Hepatocyte (in vitro differentiated cells): ENCODE measurements at regions not wholly inside any gene's neighbourhood (a gene's known extent, or its start where the extent isn't known, plus 50 kb on each side); places are given as distances from the start of the nearest gene placed in this dataset.

Experiments
- DNase-seq: peaks from one replicate; pipeline ENCODE4 v3.0.0-alpha.2; 2016; ENCODE audit warnings: low spot score
- H2AFZ ChIP-seq: fragments of 200-600 bp; sonication (generic); 2 replicates; pipeline ENCODE4 v1.6.0; 2016; ENCODE audit warnings: antibody characterized with exemption, mild to moderate bottlenecking
- H3K27ac ChIP-seq: fragments of 200-600 bp; sonication (generic); 2 replicates; pipeline ENCODE4 v1.5.1; 2016; ENCODE audit warnings: mild to moderate bottlenecking
- H3K27me3 ChIP-seq: fragments of 200-600 bp; sonication (generic); 2 replicates; pipeline ENCODE4 v1.6.1; 2016
- H3K36me3 ChIP-seq: fragments of 200-600 bp; sonication (generic); replicated peaks from 2 replicates; pipeline ENCODE4 v1.5.1; 2016; ENCODE audit warnings: low read depth; ENCODE audit not compliant: insufficient read depth
- H3K4me1 ChIP-seq: fragments of 200-600 bp; sonication (generic); 2 replicates; pipeline ENCODE4 v1.5.1; 2016; ENCODE audit warnings: mild to moderate bottlenecking, moderate library complexity; ENCODE audit not compliant: insufficient read depth
- H3K4me2 ChIP-seq: fragments of 200-600 bp; sonication (generic); 2 replicates; pipeline ENCODE4 v1.6.0; 2016
- H3K4me3 ChIP-seq: fragments of 200-600 bp; sonication (generic); 2 replicates; pipeline ENCODE4 v1.5.1; 2016; ENCODE audit warnings: mild to moderate bottlenecking
- H3K79me2 ChIP-seq: fragments of 200-600 bp; sonication (generic); 2 replicates; pipeline ENCODE4 v1.6.0; 2017; ENCODE audit warnings: mild to moderate bottlenecking
- H3K9me2 ChIP-seq: fragments of 200-600 bp; sonication (generic); replicated peaks from 2 replicates; pipeline ENCODE4 v1.6.0; 2017; ENCODE audit warnings: mild to moderate bottlenecking; ENCODE audit not compliant: insufficient read depth
- H3K9me3 ChIP-seq: fragments of 200-600 bp; sonication (generic); 2 replicates; pipeline ENCODE4 v1.5.1; 2016; ENCODE audit warnings: low read depth, mild to moderate bottlenecking
- H4K20me1 ChIP-seq: fragments of 200-600 bp; sonication (generic); 2 replicates; pipeline ENCODE4 v1.6.0; 2016; ENCODE audit warnings: mild to moderate bottlenecking; ENCODE audit not compliant: insufficient read depth, poor library complexity, severe bottlenecking
- CTCF ChIP-seq: fragments of 200-600 bp; sonication (generic); IDR thresholded peaks from 2 replicates; pipeline ENCODE4 v1.5.1; 2016; ENCODE audit warnings: antibody characterized with exemption, mild to moderate bottlenecking; ENCODE audit not compliant: poor library complexity
- EZH2 ChIP-seq: fragments of 200-600 bp; sonication (generic); IDR thresholded peaks from 2 replicates; pipeline ENCODE4 v1.6.1; 2016; ENCODE audit warnings: antibody characterized with exemption, mild to moderate bottlenecking, borderline replicate concordance
- EZH2phosphoT487 ChIP-seq: fragments of 200-600 bp; sonication (generic); IDR thresholded peaks from one replicate; pipeline ENCODE4 v1.6.1; 2018; ENCODE audit warnings: antibody characterized with exemption, mild to moderate bottlenecking, low read depth, moderate library complexity; ENCODE audit not compliant: unreplicated experiment, severe bottlenecking
- WGBS: methylation state at CpG from one replicate; pipeline ENCODE4 v1.1.6; 2016; ENCODE audit warnings: low lambda C conversion rate; ENCODE audit errors: missing lambda C conversion rate; 5-methylcytosine and 5-hydroxymethylcytosine counted together

GRCh38 chr5:152546493-152546892 is 141.4 kb upstream of the NMUR2 start:
- TF ChIP-seq EZH2phosphoT487 (no peak), CTCF (no peak), EZH2 (no peak)
- Histone ChIP-seq H3K79me2 (no peaks in the 10 kb centered on the region), H4K20me1 (no peaks in the 10 kb centered on the region), H3K9me3 (no peaks in the 10 kb centered on the region), H3K27ac (no peak overlapping the region), H3K4me1 (no peaks in the 10 kb centered on the region), H3K4me3 (no peak overlapping the region), H3K27me3 (peaks cover 4% of the 10 kb centered on the region), H3K4me2 (no peak overlapping the region), H3K9me2 (no peaks in the 10 kb centered on the region), H3K36me3 (no peaks in the 10 kb centered on the region), H2AFZ (no peak overlapping the region)
- no peak for DNase-seq
- WGBS, result 87% methylated on average over 2 of the region's 2 CpGs

- H3K4me1 ChIP-seq, result no peaks in the 10 kb centered on the region
- H3K4me3 ChIP-seq, result no peak overlapping the region
- H3K27ac ChIP-seq, result no peak overlapping the region
- H4K20me1 ChIP-seq, result no peaks in the 10 kb centered on the region
- H3K36me3 ChIP-seq, result no peaks in the 10 kb centered on the region
- no peak for DNase-seq
- no peaks in the 10 kb centered on the region for H3K9me3 ChIP-seq
- H2AFZ ChIP-seq, result no peak overlapping the region
- H3K27me3 ChIP-seq, result peaks cover 3% of the 10 kb centered on the region
- WGBS, result 53% methylated on average over 5 of the region's 5 CpGs
- TF ChIP-seq EZH2phosphoT487, result no peak
- no peak for TF ChIP-seq CTCF
- no peak for TF ChIP-seq EZH2
- H3K79me2 ChIP-seq, result no peaks in the 10 kb centered on the region
- H3K9me2 ChIP-seq, result no peaks in the 10 kb centered on the region
- no peak overlapping the region for H3K4me2 ChIP-seq
Observed at GRCh38 chr5:152547202-152547601, 142.1 kb upstream of the NMUR2 start.

- no peaks in the 10 kb centered on the region for H3K79me2 ChIP-seq
- H3K27ac ChIP-seq, result no peak overlapping the region
- TF ChIP-seq CTCF (no peak), EZH2phosphoT487 (no peak), EZH2 (no peak)
- no peak overlapping the region for H3K4me3 ChIP-seq
- H3K27me3 ChIP-seq, result no peaks in the 10 kb centered on the region
- H2AFZ ChIP-seq, result no peak overlapping the region
- no peaks in the 10 kb centered on the region for H4K20me1 ChIP-seq
- no peaks in the 10 kb centered on the region for H3K9me2 ChIP-seq
- H3K36me3 ChIP-seq, result no peaks in the 10 kb centered on the region
- no peak overlapping the region for H3K4me2 ChIP-seq
- no peaks in the 10 kb centered on the region for H3K4me1 ChIP-seq
- DNase-seq, result no peak
- 69% methylated on average over 2 of the region's 2 CpGs for WGBS
- no peaks in the 10 kb centered on the region for H3K9me3 ChIP-seq
Observed at GRCh38 chr5:152549709-152550108, 144.6 kb upstream of the NMUR2 start.

GRCh38 chr5:152551061-152551460 is 146.0 kb upstream of the NMUR2 start:
- Histone ChIP-seq H3K79me2 (no peaks in the 10 kb centered on the region), H3K27ac (no peak overlapping the region), H3K9me2 (no peaks in the 10 kb centered on the region), H3K9me3 (no peaks in the 10 kb centered on the region), H3K36me3 (no peaks in the 10 kb centered on the region), H3K27me3 (no peaks in the 10 kb centered on the region), H3K4me3 (no peak overlapping the region), H2AFZ (no peak overlapping the region), H4K20me1 (no peaks in the 10 kb centered on the region), H3K4me2 (no peak overlapping the region), H3K4me1 (no peaks in the 10 kb centered on the region)
- no peak for DNase-seq
- TF ChIP-seq EZH2 (no peak), CTCF (no peak), EZH2phosphoT487 (no peak)
